Lower leg skin (tissue), 4 donors: ENCODE measurements at regions not wholly inside any gene's neighbourhood (a gene's known extent, or its start where the extent isn't known, plus 50 kb on each side); places are given as distances from the start of the nearest gene placed in this dataset.
"Not testable (repeated sequence)": the region's sequence is repeated elsewhere in the genome, so short reads cannot be mapped to it uniquely, and the experiment has no call there.

Experiments
- DNase-seq, 2 donors: peaks; one replicate each; pipeline ENCODE4 v3.0.0-alpha.2; 2019; ENCODE audit warnings: low spot score in 2 of 2
- H3K4me3 ChIP-seq: fragments of 200-600 bp; sonication (generic); 2 replicates; pipeline ENCODE4 v1.5.1; 2017; ENCODE audit warnings: mild to moderate bottlenecking, low read depth; ENCODE audit not compliant: poor library complexity, severe bottlenecking
- CTCF ChIP-seq, 3 donors: fragments of 450-650 bp; IDR thresholded peaks; one replicate each; pipeline ENCODE4 v1.5.1; 2016; ENCODE audit warnings: antibody characterized with exemption in 3 of 3, mild to moderate bottlenecking in 3 of 3, moderate library complexity in 2 of 3
- POLR2A ChIP-seq, 2 donors: fragments of 450-650 bp; IDR thresholded peaks; one replicate each; pipeline ENCODE4 v1.6.1; 2016 to 2017; ENCODE audit warnings: antibody characterized with exemption in 2 of 2, mild to moderate bottlenecking in 1 of 2, moderate library complexity in 1 of 2
- WGBS, 2 donors: methylation state at CpG; one replicate each; pipeline ENCODE4 v1.1.5; 2018; 5-methylcytosine and 5-hydroxymethylcytosine counted together
- intact Hi-C: fragments of 100-400 bp; cut with DNase I; formaldehyde crosslinking; loops from one replicate; pipeline ENCODE4 v1.15.0; 2023; ENCODE audit warnings: low total_unique reads

- intact Hi-C loops = no loop called here
- WGBS, 2 donors = 94 to 95% methylated on average over 5 of the region's 5 CpGs
Observed at GRCh38 chr18:46179306-46179705, 75.1 kb downstream of the HAUS1 start.

GRCh38 chr18:46182633-46183358, 78.6 kb downstream of the HAUS1 start:
- intact Hi-C loops = no loop called here
- peak in 1 of 2 donors; percentile 6 for DNase-seq
- no peak for TF ChIP-seq POLR2A (IDR thresholded peaks at IDR 0.05)
- TF ChIP-seq CTCF (IDR thresholded peaks at IDR 0.05) = no peak
- no peak overlapping the region for H3K4me3 ChIP-seq
- 31 to 34% methylated on average over 3 of the region's 3 CpGs for WGBS, 2 donors

More at GRCh38 chr18:46179306-46179705, 75.1 kb downstream of the HAUS1 start:
- no peak for DNase-seq
- H3K4me3 ChIP-seq = no peak overlapping the region
- TF ChIP-seq CTCF (IDR thresholded peaks at IDR 0.05) = no peak
- no peak for TF ChIP-seq POLR2A (IDR thresholded peaks at IDR 0.05)

- H3K4me3 ChIP-seq, intact Hi-C loops: not testable (repeated sequence)
- peak in 1 of 2 donors; percentile 32 for DNase-seq
- 95 to 98% methylated on average over 9 of the region's 9 CpGs for WGBS, 2 donors
Observed at GRCh38 chr18:46184296-46184695, 80.1 kb downstream of the HAUS1 start.

- intact Hi-C loops = no loop called here
- no peak overlapping the region for H3K4me3 ChIP-seq
- no peak for DNase-seq
- TF ChIP-seq CTCF (IDR thresholded peaks at IDR 0.05) (no peak), POLR2A (IDR thresholded peaks at IDR 0.05) (no peak)
- 80 to 82% methylated on average over 1 of the region's 1 CpG for WGBS, 2 donors
Observed at GRCh38 chr18:46184727-46185126, 80.5 kb downstream of the HAUS1 start.

- DNase-seq = no peak
- intact Hi-C loops = no loop called here
- TF ChIP-seq CTCF (IDR thresholded peaks at IDR 0.05) = no peak
- no peak for TF ChIP-seq POLR2A (IDR thresholded peaks at IDR 0.05)
- WGBS, 2 donors = 85 to 94% methylated on average over 2 of the region's 2 CpGs
- no peak overlapping the region for H3K4me3 ChIP-seq
Observed at GRCh38 chr18:46190667-46191066, 86.5 kb downstream of the HAUS1 start.

GRCh38 chr18:46196627-46197243, 92.5 kb downstream of the HAUS1 start:
- H3K4me3 ChIP-seq = no peak overlapping the region
- DNase-seq = no peak
- intact Hi-C loops = no loop called here
- no peak for TF ChIP-seq CTCF (IDR thresholded peaks at IDR 0.05)
- WGBS, 2 donors = 90 to 91% methylated on average over 4 of the region's 4 CpGs
